Astrocyte (in vitro differentiated cells and primary cell): ENCODE measurements at regions not wholly inside any gene's neighbourhood (a gene's known extent, or its start where the extent isn't known, plus 50 kb on each side); places are given as distances from the start of the nearest gene placed in this dataset.

Source experiments
- DNase-seq: peaks from one replicate; pipeline ENCODE4 v3.0.0-alpha.2; 2010; ENCODE audit warnings: low read depth
- FAIRE-seq: peaks from 2 replicates; lab custom pipeline; 2011; peaks lifted over from hg19 to GRCh38; lab: Jason Lieb, UNC
- H2AFZ ChIP-seq: 2 replicates; pipeline ENCODE4 v1.6.0; 2012; ENCODE audit warnings: low read depth, low read length, inconsistent platforms
- H3K27ac ChIP-seq: 2 replicates; pipeline ENCODE4 v1.5.1; 2011; ENCODE audit warnings: low read depth, low read length, inconsistent platforms
- H3K27me3 ChIP-seq: 2 replicates; pipeline ENCODE4 v1.6.0; 2011; ENCODE audit warnings: low read length, inconsistent platforms; ENCODE audit not compliant: insufficient read depth
- H3K36me3 ChIP-seq: 2 replicates; pipeline ENCODE4 v1.5.1; 2011; ENCODE audit warnings: low read length, inconsistent platforms; ENCODE audit not compliant: insufficient read depth
- H3K4me1 ChIP-seq: 2 replicates; pipeline ENCODE4 v1.5.1; 2011; ENCODE audit warnings: low read length, inconsistent platforms; ENCODE audit not compliant: insufficient read depth
- H3K4me2 ChIP-seq: 2 replicates; pipeline ENCODE4 v1.6.0; 2012; ENCODE audit warnings: low read length, inconsistent platforms
- H3K4me3 ChIP-seq: 2 replicates; pipeline ENCODE4 v1.5.1; 2011; ENCODE audit warnings: low read depth, mild to moderate bottlenecking, low read length, inconsistent platforms; ENCODE audit not compliant: insufficient read depth
- H3K79me2 ChIP-seq: 2 replicates; pipeline ENCODE4 v1.6.0; 2012; ENCODE audit warnings: mild to moderate bottlenecking, low read length, inconsistent platforms; ENCODE audit not compliant: insufficient read depth
- H3K9ac ChIP-seq: 2 replicates; pipeline ENCODE4 v1.6.0; 2012; ENCODE audit warnings: mild to moderate bottlenecking, low read length, inconsistent platforms
- H3K9me3 ChIP-seq: 2 replicates; pipeline ENCODE4 v1.5.1; 2012; ENCODE audit warnings: low read depth, mild to moderate bottlenecking, low read length, inconsistent platforms; ENCODE audit not compliant: insufficient read depth
- H4K20me1 ChIP-seq: 2 replicates; pipeline ENCODE4 v1.6.0; 2012; ENCODE audit warnings: low read length, inconsistent platforms; ENCODE audit not compliant: insufficient read depth
- H3K27ac Mint-ChIP-seq: one replicate; pipeline ENCODE4 v1.8.0; 2021; ENCODE audit warnings: mild to moderate bottlenecking, mixed read lengths; ENCODE audit not compliant: unreplicated experiment
- H3K27me3 Mint-ChIP-seq: one replicate; pipeline ENCODE4 v1.8.0; 2021; ENCODE audit warnings: low read depth, mixed read lengths; ENCODE audit not compliant: unreplicated experiment
- H3K36me3 Mint-ChIP-seq: one replicate; pipeline ENCODE4 v1.8.0; 2021; ENCODE audit warnings: low read depth, mixed read lengths; ENCODE audit not compliant: unreplicated experiment
- H3K4me1 Mint-ChIP-seq: one replicate; pipeline ENCODE4 v1.8.0; 2021; ENCODE audit warnings: low read depth, mixed read lengths; ENCODE audit not compliant: unreplicated experiment
- H3K4me3 Mint-ChIP-seq: one replicate; pipeline ENCODE4 v1.8.0; 2021; ENCODE audit warnings: mild to moderate bottlenecking, moderate library complexity, mixed read lengths; ENCODE audit not compliant: unreplicated experiment
- H3K9me3 Mint-ChIP-seq: one replicate; pipeline ENCODE4 v1.8.0; 2021; ENCODE audit warnings: mild to moderate bottlenecking, mixed read lengths; ENCODE audit not compliant: unreplicated experiment
- EZH2 ChIP-seq: IDR thresholded peaks from 2 replicates; pipeline ENCODE4 v1.6.1; 2012; ENCODE audit warnings: mild to moderate bottlenecking, low read length, inconsistent platforms; ENCODE audit not compliant: insufficient read depth
- TF ChIP-seq, protein P1 (sequence below): IDR thresholded peaks from 2 replicates; pipeline ENCODE4 v1.5.1; 2011; ENCODE audit warnings: low read depth, mild to moderate bottlenecking, inconsistent platforms, low read length, moderate library complexity; ENCODE audit not compliant: insufficient read depth

DNA sequence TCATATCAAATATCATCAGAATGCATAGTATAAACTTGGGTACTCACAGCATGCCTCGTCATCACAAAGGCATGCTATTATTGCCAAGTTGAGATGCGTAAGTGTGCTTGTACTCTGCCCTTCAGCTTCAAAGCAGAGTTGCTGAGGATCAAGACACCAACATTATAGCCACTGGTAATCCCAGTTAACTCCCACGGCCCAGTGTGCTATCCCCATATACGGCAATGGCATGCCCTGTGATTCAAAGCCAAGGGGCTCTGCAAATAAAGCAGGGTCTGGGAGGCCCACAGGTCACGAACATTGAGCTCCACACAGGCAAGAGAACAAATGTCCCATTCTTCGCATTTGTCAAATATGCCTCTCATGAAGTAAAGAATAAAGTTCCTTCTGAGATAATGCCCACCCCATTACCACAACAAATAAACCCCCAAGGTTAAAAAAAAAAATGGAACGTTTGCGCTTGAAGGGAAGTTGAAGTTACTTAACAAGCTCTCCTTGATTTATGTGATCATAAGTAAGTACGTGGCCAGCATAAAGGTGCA, 298.1 kb upstream of the NECTIN3 start:
- H3K27me3 Mint-ChIP-seq, result no peaks in the 10 kb centered on the region
- TF ChIP-seq, protein P1, sequence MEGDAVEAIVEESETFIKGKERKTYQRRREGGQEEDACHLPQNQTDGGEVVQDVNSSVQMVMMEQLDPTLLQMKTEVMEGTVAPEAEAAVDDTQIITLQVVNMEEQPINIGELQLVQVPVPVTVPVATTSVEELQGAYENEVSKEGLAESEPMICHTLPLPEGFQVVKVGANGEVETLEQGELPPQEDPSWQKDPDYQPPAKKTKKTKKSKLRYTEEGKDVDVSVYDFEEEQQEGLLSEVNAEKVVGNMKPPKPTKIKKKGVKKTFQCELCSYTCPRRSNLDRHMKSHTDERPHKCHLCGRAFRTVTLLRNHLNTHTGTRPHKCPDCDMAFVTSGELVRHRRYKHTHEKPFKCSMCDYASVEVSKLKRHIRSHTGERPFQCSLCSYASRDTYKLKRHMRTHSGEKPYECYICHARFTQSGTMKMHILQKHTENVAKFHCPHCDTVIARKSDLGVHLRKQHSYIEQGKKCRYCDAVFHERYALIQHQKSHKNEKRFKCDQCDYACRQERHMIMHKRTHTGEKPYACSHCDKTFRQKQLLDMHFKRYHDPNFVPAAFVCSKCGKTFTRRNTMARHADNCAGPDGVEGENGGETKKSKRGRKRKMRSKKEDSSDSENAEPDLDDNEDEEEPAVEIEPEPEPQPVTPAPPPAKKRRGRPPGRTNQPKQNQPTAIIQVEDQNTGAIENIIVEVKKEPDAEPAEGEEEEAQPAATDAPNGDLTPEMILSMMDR, result no peak
- TF ChIP-seq EZH2, result no peak
- Histone ChIP-seq H3K27me3 (no peaks in the 10 kb centered on the region), H3K4me2 (peak overlapping the region; percentile 51), H3K9me3 (no peaks in the 10 kb centered on the region), H3K9ac (no peak overlapping the region), H4K20me1 (no peaks in the 10 kb centered on the region), H3K4me3 (no peak overlapping the region), H3K79me2 (no peaks in the 10 kb centered on the region), H2AFZ (peak overlapping the region; percentile 15), H3K27ac (peak overlapping the region; percentile 43), H3K4me1 (peaks cover 9% of the 10 kb centered on the region), H3K36me3 (no peaks in the 10 kb centered on the region)
- DNase-seq (peak; percentile 86), FAIRE-seq (no peak)
- no peak overlapping the region for H3K4me3 Mint-ChIP-seq
- no peak overlapping the region for H3K27ac Mint-ChIP-seq
- H3K36me3 Mint-ChIP-seq, result no peaks in the 10 kb centered on the region
- H3K9me3 Mint-ChIP-seq, result no peaks in the 10 kb centered on the region
- peaks cover 33% of the 10 kb centered on the region for H3K4me1 Mint-ChIP-seq

DNA sequence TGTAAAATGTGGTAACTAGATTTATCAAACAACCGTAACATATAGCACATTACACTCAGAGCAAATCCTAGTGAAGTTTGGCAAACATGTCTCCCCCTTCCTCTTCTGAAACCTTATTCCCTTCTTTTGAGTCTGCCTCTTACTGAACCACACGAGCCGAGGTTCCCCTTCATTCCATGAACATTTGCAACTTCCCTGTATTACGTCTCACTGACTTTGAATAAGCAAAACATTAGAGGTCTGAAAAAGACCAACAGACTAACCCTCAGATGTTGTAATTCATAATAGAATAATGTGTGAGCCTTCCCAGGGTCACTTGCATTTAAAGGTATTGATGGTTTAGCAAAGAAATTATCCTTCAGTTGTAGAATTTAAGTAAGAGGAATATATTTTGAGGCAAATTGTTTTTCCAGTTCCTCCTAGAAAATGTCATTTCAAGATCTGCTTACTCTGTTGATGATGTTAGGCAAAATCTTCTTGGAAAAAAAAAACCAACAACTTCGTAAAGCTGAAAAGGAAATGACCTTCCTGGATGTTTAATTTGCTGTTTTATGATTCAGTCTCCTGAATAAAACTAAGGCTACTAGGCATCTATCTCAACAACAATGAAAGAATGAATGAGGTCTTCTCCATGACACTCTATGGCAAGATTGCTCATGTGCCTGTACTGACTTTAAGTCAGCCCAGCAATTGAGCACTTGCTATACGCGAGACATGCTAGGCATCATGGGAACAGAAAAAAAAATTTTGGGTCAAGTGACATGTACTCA, 296.9 kb upstream of the NECTIN3 start:
- no peaks in the 10 kb centered on the region for H3K36me3 Mint-ChIP-seq
- H3K27ac Mint-ChIP-seq, result peak overlapping the region; percentile 78

More for the DNA sequence above, 296.9 kb upstream of the NECTIN3 start:
- Histone ChIP-seq H3K4me2 (peak overlapping the region; percentile 15), H4K20me1 (no peaks in the 10 kb centered on the region), H3K79me2 (no peaks in the 10 kb centered on the region), H3K27me3 (no peaks in the 10 kb centered on the region), H3K27ac (peak overlapping the region; percentile 0), H3K4me3 (no peak overlapping the region), H3K4me1 (peaks cover 9% of the 10 kb centered on the region), H3K9me3 (no peaks in the 10 kb centered on the region), H3K36me3 (no peaks in the 10 kb centered on the region), H3K9ac (no peak overlapping the region), H2AFZ (no peak overlapping the region)
- H3K9me3 Mint-ChIP-seq, result no peaks in the 10 kb centered on the region
- TF ChIP-seq, protein P1, result no peak
- no peak for TF ChIP-seq EZH2
- DNase-seq, result peak; percentile 68
- FAIRE-seq, result no peak
- no peaks in the 10 kb centered on the region for H3K27me3 Mint-ChIP-seq
- no peak overlapping the region for H3K4me3 Mint-ChIP-seq
- peaks cover 33% of the 10 kb centered on the region for H3K4me1 Mint-ChIP-seq
